HG03342 (cell line): ENCODE measurements at regions not wholly inside any gene's neighbourhood (a gene's known extent, or its start where the extent isn't known, plus 50 kb on each side); places are given as distances from the start of the nearest gene placed in this dataset.

ENCODE experiments used
- ATAC-seq: cut with Tn5 transposase; IDR thresholded peaks from one replicate; pipeline ENCODE4 v1.9.1; 2021; ENCODE audit warnings: mild to moderate bottlenecking, moderate library complexity; ENCODE audit not compliant: unreplicated experiment

DNA sequence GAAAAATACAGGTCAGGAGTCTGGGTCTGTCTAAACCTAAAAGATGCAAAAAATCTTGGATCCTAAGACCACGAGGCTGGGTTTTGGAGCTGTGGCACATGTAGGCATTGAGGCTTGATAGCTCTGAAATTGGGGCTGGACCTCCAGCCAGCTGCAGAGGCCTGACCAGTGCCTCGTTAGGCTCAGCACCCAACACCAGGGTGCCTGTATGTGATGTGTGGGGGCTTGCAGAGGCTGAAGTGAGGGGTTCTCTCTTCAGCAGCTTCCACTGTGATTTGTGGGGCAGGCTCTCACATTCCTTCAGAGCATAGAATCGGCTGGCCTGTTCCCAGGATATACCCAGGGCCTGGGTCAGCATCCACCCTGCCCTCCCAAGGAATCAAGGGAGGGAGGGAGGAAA, 247.8 kb downstream of the BUB3 start:
- no peak for ATAC-seq

DNA sequence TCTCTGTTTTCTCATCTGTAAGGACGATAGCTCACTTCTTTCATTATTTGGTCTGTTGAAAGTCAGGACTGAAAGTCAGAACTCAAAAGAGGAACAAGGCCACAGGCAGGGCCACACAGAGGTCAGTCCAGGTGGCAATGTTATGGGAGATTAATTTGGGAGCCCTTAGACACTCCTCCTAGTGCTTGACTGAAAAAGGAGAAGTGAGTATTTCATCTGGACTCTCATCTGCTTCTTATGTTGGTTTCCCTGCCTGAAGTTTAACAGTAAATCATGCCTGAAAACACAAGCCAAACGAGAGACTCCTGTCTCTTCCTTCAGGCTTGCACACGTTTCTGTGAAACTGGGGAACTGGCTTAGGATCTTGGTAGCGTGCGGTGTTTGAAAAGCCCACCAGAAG, 248.5 kb downstream of the BUB3 start:
- peak; percentile 77 for ATAC-seq

DNA sequence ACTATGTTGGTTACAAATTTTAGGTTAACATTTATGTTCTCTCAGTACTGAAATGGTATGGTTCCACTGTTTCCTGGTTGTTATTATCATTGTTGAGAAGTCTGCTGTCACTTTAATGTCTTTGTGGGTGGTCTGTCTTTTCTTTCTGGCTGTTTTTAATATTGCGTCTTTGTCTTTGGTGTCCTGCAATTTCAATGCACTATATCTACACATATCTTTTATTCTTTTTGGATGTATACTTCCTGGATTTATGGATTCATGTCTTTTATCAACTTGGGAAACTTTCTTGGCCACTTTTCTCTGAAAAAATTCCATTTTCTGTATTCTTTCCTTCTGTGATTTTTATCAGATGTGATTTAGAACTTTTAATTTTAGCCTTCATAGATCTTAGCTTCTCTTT, 250.2 kb downstream of the BUB3 start:
- no peak for ATAC-seq

DNA sequence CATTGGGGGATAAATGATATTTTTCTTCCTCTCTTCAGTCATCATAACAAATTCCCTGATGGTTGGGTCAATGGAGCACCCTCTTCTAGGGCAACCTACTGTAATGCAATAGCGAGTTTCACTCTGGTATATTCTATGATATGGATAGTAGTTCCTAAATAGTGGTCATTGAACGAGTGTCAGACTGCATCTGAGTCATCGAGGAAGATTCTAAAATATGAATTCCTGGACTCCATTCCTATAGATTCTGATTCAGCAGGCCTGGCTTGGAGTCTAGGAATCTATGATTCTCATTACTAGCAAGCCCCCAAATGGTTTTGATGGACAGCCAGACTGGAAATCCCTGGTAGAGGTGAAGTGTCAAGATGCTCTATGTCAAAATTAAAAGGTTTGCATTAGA, 254.5 kb downstream of the BUB3 start:
- no peak for ATAC-seq

DNA sequence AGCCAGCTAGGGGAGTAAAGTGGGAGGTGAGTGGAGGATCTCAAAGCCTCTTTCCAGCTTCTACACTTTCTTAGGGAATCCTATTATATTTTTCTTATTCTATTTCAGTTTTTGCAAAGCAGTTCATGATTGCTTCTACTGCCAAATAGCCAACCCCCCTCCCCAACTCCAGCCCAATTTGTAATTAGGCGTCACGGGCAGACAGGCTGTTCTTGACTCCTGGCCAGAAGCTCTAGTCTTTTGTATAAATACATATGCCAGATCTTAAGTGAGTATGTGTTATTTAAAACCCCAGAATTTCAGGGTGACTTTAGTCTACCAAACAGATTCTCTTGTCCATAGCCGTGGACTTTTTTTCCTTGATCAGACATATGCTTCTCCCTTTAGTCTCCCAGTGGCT, 255.2 kb downstream of the BUB3 start:
- no peak for ATAC-seq

DNA sequence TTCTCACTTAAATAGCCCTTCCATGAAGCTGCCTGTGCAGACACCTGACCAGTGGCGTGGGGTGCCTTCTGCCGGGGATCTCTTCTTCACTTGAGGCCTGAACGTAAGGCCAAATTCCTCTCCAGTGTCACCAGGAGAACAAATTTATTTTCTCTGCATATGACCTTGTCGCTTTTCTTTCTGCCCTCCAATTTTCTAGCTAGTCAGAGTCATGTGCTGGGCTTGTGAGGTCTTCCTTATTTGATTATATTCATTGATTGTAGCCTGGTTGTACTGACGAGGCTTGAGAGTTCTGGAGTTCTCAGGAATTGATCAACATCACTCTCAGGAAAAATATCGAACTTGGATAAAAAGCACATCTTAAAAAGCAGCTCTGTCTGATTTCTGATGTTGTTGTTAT, 255.7 kb downstream of the BUB3 start:
- ATAC-seq, result no peak

DNA sequence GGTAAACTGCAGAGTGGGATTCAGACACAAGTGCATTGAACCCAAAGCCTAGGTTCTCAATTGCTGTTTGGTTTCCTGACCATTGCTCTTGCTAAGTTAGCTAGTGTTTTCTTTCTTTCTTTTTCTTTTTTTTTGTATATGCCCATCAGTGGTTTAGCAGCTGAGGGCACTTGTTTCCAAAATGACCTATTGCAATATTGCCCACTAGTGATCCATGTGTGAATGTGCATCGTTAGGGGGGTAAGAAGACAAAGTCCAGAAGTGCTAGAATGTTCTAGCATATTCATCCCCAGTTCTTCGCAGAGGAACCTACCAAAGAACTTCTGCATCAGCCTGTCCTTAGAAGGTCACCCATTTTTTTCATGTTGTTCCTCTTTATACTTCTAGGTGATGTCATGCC, 252.8 kb upstream of the GPR26 start:
- no peak for ATAC-seq

DNA sequence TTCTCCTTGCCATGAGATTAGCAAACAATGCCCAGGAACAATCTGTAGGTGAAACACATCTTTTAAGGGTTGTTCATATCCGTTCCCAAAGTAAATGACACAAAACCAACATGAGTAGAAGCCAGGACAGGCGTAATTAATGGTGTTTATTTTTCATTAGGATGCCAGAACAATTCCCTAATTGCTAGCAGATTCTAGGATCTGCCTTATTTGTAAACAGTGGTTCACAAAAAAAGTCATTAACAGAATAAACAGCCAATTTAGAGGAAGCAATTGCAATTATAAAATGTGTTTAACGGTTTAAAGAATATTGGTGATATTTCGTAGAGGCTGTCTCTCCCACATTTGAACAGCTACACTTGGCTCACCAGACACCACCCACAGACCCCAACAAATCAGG, 250.6 kb upstream of the GPR26 start:
- no peak for ATAC-seq

DNA sequence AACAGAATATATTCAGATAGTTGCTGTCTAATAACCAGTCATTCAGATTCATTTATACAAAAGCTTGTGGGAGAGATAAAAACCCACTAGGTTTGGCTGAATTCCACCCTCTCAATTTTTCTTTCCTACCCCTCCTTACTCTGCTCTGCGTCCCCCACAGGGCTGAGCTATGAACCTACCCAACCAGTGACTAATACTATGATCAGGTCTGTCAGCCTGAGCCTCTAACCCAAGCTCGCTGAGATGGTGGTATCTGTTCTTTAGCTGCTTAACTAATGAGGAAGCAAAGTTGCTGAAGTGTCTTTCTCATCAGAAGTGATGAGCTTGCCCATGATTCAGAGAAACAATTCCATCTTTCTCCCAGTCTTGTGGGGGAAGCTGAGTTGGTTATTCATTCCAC, 248.7 kb upstream of the GPR26 start:
- ATAC-seq, result no peak

DNA sequence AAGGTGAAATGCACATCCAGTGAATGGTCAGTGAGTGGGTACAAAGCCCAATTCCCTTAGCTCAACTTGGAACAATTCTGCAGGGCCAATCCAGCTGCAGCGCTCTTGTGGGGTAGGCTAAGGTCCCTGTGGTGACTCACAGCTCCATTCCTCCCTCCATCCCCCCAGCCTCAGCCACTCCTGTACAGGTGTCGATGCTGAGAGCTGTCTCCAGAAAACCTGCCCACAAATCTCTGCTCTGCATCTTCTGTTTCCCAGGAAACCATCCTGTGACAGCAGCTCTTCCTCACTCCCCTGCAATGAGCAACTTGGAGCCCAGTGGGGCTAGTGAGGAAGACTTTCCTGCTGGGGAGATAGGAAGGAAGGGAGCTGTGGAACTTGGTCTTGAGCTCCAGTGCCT, 244.7 kb upstream of the GPR26 start:
- ATAC-seq, result no peak

DNA sequence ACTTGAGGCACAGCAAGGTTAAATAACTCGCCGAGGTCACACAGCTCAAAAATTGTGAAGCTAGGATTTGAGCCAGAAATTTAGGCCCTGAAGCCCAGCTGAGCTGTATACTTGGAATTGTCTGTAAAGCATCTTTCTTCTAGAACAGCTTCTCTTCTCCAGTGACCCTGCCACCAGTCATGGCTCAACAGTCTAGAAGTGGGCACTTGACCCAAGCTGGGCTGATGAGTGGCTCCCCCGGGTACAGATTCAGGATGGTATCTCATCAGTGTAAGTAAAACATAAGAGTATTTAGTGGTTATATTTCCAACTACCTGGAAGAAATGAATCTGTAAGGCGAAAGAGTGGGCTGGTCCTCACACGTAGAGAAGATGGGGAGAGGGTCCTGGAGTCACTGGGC, 243.9 kb upstream of the GPR26 start:
- ATAC-seq, result no peak

DNA sequence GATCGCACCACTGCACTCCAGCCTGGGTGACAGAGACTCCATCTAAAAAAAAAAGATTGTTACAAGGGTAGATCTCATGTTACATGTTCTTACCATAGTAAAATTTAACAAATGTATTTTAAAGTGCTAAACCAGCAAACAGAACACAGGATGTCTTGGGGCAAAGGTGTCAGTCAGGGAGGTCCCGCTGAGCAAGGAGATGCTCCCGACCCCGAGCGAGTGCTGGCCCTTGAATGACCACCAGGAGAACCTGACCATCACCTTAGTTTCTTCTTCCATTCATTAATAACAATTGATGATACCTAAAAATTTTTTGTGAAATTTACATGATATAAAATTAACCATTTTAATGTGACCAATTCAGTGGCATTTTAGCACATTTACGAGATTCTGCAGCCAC, 241.6 kb upstream of the GPR26 start:
- no peak for ATAC-seq

DNA sequence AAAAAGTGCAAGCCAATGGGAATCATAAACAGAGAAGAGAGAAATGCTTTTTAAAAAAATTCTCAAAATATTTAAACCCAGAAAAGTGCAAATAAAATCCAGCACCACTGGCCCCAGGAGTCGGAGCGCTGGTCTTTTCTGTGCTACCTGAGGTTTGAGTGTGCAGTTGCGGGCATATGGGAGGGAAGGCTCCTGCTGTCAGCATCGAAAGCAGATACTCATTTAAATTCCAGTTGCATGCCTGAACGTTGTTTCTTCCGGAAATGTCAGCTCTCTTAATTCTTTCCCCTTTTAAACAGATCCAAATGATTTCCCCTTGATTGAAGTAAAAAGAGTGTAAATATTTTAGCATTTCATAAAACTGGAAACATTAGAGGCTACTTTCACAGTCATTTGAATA, 240.5 kb upstream of the GPR26 start:
- ATAC-seq, result no peak

DNA sequence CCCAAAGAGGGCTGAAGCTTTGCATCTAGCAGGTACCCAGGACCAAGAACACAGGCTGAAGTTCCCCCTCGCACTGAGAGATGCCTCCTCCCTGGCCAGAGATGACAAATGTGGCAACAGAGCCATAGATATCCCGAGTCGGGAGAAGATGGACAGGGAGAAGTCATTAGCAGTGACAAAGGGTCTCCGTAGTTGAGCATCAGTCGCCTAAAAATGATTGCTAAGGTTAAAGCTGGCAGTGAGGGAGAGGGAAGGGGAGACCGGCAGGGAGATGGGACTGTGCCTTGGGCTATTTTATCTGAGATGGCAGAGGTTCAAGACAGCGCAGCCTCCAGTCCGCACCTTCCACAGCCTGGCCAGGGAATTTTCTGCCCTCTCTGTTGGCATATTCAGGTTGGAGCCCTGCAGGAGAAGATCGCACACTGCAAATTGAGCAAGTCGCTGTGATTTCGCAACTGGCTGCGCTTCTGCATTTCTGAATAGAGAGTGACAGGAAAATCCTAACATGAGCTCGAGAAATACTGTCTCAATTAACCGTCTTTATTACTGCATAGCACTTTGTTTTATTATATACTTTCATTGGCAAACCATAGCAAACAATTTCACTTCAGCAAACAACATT, 238.9 kb upstream of the GPR26 start:
- no peak for ATAC-seq

DNA sequence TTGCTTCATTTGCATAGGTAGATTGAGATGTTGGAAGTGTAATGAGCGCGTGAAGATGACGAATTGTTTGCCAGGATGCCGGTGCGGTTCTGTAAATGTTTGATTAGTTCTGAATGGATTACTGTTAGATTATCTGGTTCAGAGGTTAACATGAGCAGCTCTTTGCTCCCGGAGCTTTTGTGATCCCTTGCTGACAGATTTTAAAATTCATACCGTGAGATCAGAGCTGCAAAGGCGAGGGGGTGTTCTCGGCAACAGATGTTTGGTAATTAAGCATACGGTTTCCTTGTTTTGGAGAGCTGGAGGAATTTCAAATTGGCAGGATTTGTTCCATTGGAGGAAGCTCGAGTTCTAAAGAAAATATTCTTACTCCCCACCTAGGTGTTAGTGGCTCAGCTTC, 237.8 kb upstream of the GPR26 start:
- no peak for ATAC-seq

DNA sequence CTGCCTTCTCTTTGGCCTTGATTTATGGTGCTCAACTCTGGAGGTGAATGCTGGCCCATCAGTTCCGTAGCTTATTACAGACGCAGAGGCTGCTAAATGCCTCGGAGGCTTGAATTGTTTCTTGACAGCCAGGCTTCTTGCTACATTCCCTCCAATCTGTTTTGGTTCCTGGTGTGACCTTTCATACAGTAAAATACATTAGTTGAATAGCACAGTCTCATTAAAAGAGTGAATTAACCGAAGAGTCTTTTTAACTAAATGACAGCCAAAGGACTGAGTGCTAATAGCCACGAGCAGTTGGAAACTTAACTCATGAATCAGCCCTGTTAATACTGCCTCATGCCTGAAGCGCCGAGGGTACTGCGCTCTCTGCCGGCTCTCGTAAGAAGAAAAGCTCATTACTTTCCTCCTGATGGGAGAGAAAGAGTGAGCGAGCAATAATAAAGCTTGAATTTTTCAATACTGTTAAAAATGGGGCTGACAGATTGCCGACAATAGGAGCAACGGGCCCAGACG, 236.4 kb upstream of the GPR26 start:
- ATAC-seq, result no peak

DNA sequence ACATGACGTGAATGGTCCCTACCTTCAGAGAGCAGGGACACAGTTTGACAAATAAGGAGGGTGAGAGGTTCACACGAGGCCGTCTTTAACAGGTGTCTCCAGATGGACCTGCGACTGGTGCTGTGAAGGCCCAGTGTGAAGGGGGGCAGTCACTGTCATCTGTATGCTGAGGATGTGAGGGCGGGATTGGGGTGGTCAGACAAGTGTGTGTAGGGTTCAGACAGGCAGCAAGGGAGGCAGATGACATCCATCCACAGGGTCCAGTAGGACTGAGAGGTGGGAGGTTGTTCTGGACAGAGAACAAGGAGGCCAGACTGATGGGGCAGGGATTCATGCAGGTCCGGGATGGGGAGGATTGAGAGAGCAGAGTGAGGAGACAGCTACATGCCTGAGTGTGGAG, 232.6 kb upstream of the GPR26 start:
- ATAC-seq, result no peak

DNA sequence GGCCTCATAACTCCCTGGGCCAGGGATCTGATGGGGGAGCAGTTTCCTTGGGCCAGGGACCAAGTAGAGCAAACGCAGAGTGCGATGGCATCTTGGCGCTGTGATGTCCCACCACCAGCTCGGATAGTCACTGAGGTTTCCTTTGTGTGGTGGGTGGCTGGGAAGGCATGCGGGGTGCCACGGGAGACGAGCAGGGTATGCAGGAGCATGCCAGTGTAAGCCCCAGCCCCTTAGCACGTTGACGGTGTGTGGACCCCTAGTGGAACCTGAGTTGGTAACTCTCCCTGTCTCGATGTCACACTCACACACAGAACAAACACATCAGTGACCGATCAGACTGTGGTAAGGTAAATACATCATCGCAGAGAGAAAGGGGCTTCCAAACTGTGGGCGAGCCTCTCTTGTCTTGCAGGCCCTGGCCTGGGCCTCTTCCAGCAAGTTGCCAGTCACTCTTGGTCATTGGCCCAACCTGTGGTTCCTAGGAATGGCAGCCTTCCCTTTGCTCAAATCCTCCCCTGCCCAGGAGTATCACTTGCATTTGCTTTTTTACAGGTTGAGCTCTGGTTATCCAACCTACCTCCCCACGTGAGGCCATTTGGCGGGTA, 231.6 kb upstream of the GPR26 start:
- no peak for ATAC-seq

DNA sequence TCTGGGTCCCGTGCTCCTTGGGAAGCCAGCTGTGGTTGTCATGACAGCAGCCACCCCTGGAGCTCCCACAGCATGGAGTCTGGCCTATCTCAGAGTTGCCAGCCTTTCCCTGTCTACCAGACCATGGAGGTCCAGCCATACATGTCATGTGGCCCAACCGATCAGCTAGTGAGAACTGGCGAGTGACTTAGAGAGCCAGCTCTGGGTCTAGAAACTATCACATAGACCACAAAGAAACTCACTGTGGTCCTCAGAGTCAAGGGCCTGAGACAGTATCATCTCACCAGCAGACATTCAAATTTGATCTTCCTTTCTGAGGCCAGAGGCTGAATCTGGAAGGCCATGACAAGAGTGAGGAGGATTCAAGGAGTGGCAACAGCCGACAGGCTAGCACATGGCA, 223.3 kb upstream of the GPR26 start:
- peak; percentile 94 for ATAC-seq

DNA sequence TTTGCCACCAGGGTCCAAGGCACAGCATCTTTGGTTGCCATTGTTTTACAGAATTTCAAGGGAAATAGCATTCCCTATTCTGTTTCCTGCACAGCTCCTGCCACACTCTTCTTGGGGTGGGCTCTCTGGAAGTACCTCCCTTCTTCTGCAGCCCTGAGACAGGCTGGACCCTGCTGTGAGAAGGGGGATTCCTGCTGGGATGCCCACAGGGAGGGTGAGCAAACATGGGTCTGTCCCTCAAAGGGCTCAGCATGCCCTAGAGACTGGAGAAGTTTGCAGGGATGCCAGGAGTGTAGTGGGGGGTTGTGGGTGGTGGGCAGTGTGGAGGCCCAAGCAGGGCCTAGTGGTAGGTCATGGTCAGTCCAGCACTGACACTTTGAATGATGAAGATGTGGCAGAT, 222.2 kb upstream of the GPR26 start:
- ATAC-seq, result no peak

DNA sequence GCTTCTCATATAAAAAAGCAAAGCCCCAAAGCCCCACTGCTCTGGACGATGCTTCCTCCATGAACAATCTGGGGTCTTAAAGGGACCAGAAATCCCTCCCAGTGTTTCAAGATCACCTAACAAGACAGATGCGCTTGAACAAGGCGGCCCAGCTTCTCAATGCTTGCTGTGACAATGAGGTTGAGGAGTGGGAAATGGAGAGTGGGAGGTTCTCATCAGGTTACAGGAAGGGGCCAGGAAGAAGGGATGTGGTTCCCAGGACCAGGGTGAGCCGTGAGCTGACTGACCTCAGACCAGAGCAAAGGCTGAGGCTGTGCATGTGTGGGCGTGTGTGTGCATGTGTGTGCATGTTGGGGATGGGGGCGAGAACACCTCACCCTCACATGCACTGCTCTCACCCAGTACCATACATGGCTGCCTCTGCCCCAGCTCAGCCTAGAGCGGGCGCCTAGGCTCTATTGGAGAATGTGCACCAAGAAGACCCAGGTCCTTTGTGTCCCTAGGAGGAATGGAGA, 220.8 kb upstream of the GPR26 start:
- ATAC-seq, result no peak

DNA sequence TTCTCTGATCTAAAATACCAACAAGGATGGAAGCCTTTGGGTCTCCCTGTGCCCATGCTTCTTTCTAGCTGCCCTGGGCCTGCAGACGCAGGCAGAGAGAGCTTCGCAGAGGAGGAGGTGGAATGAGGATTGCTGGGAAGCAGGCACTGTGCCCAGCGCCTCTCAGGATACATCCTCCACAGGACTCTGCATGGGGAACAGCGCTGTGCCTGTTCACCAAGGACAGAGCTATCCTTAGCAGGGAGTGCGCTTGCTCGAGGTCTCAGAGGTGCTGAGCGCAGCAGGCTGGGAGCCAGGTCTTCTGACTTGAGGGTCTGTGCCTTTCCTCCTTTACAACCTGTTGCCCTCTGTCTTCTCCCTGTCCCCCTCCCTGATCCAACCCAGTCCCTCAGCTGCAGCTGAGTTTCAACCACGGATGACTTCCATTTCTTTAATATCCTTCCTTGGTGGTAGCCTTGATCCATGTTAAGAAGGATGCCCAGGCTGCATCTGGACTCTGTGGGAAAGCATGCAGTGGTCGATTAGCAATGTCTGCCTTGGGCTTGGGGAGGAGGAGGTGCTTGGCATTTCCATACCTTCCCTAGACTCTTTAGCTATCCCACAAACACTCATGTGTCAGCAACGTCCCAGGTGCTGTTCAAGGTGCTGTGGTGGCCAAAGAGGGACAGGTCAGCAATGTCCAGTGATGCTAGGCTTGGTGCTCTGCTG, 219.6 kb upstream of the GPR26 start:
- ATAC-seq, result no peak
